Panc1 (cell line): ENCODE measurements at regions not wholly inside any gene's neighbourhood (a gene's known extent, or its start where the extent isn't known, plus 50 kb on each side); places are given as distances from the start of the nearest gene placed in this dataset.

Experiments
- CTCF ChIP-seq: fragments of 450-650 bp; IDR thresholded peaks from 2 replicates; pipeline ENCODE4 v1.5.1; 2017; ENCODE audit warnings: mild to moderate bottlenecking
- POLR2AphosphoS5 ChIP-seq: IDR thresholded peaks from 2 replicates; pipeline ENCODE4 v1.6.1; 2012; ENCODE audit warnings: mild to moderate bottlenecking, low read depth, low read length, moderate library complexity
- REST ChIP-seq, 2 experiments: IDR thresholded peaks; 2 replicates each; pipeline ENCODE4 v1.6.1; 2011 to 2012; ENCODE audit warnings: low read depth in 2 of 2, control low read depth in 1 of 2, low read length in 1 of 2, mild to moderate bottlenecking in 1 of 2, moderate library complexity in 1 of 2; ENCODE audit not compliant: insufficient read depth in 1 of 2
- SIN3A ChIP-seq: IDR thresholded peaks from 2 replicates; pipeline ENCODE4 v1.6.1; 2012; ENCODE audit warnings: low read depth, mild to moderate bottlenecking, low read length, moderate library complexity, borderline replicate concordance; ENCODE audit not compliant: insufficient read depth

- TF ChIP-seq CTCF, result no peak
- TF ChIP-seq REST (IDR thresholded peaks at IDR 0.05; ENCODE audit: insufficient read depth in 1 of 2, low read depth in 2 of 2, low read length in 1 of 2), result no peak
- no peak for TF ChIP-seq POLR2AphosphoS5
- no peak for TF ChIP-seq SIN3A
Observed at GRCh38 chr10:36089790-36090440, 447.8 kb upstream of the FZD8 start.
